GM19239 (cell line): ENCODE measurements at regions not wholly inside any gene's neighbourhood (a gene's known extent, or its start where the extent isn't known, plus 50 kb on each side); places are given as distances from the start of the nearest gene placed in this dataset.
"Not testable (repeated sequence)": the region's sequence is repeated elsewhere in the genome, so short reads cannot be mapped to it uniquely, and the experiment has no call there.

Experiments
- DNase-seq: peaks from one replicate; pipeline ENCODE4 v3.0.0; 2011; ENCODE audit warnings: low spot score; ENCODE audit not compliant: insufficient read length
- FAIRE-seq: peaks from 2 replicates; lab custom pipeline; 2011; peaks lifted over from hg19 to GRCh38; lab: Jason Lieb, UNC

GRCh38 chr3:82461049-82461889 lies 699.8 kb upstream of the GBE1 start:
- FAIRE-seq (no peak), DNase-seq (no peak)

DNA sequence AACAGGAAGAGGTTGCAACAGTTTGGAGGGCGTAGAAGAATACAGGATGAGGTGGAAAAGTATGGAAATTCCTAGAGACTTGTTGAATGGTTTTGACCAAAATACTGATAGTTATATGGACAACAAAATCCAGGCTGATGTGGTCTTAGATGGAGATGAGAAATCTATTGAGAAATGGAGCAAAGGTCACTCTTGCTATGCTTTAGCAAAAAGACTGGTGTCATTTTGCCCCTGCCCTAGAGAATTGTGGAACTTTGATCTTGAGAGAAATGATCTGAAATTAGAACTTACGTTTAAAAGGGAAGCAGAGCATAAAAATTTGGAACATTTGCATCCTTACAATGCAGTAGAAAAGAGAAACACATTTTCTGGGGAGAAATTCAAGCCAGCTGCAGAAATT lies 686.9 kb upstream of the GBE1 start:
- DNase-seq: no peak
- FAIRE-seq: no peak

GRCh38 chr3:82428821-82429220 lies 667.4 kb upstream of the GBE1 start:
- not testable (repeated sequence) for DNase-seq, FAIRE-seq

GRCh38 chr3:82424031-82424339 lies 662.5 kb upstream of the GBE1 start:
- DNase-seq (no peak), FAIRE-seq (no peak)

GRCh38 chr3:82423268-82424030 lies 662.0 kb upstream of the GBE1 start:
- FAIRE-seq (no peak), DNase-seq (no peak)

DNA sequence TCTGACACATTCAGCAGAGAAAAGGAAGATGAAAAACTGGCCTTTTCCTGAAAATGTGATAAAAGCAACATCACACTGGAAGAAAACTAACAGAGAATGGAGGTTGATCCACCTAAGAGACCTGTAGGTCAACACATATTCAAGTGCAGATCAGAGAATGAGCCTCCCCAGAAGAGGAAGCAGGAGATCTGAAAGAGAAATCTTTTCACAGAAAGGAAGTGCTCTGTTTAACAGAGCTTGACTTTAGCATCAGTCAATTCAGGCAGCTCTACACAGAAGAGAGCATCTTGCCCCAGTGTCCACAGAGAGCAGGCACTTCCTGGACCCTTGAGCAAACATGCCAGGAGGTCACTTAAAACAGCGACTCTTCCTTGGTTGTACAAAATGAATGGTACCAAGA lies 655.4 kb upstream of the GBE1 start:
- no peak for DNase-seq
- FAIRE-seq: no peak

GRCh38 chr3:82416349-82416748 lies 654.9 kb upstream of the GBE1 start:
- FAIRE-seq (no peak), DNase-seq (no peak)

DNA sequence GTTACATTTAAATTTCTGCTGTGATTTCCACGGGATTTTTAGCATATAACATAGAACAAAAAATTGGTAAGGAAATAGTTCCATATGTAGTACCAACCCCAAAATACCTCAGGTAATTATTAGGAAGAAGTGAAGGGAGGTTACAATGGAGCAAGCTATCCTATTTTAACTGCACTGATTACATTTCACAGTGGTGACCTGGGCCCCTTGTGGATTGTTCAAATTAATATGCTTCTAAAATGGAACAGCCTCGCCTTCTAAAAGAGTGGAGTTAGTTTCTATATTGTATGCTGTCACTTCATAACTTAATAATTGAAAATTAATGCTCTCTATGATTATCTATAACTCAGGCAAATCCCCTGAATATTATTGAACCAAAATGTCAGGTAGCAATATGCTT lies 651.7 kb upstream of the GBE1 start:
- DNase-seq: no peak
- no peak for FAIRE-seq

DNA sequence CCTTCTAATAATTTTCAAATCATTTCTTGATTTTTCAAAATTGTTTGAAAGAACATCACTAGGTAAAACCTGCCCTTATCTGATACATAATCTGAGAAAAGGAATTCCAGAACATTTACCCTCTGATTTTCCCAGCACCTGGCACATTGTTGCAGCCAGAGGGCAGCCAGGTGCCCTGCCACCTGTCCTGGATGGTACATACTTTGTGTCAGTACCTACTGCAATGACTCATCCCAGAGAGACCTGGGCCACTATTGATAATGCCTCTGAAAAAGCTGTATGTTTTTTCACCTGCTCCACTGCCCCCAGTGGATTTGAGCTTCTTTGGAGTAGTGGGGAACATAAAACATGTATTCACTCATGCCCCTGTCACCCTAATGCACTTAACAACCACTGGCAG lies 648.9 kb upstream of the GBE1 start:
- FAIRE-seq: no peak

DNA sequence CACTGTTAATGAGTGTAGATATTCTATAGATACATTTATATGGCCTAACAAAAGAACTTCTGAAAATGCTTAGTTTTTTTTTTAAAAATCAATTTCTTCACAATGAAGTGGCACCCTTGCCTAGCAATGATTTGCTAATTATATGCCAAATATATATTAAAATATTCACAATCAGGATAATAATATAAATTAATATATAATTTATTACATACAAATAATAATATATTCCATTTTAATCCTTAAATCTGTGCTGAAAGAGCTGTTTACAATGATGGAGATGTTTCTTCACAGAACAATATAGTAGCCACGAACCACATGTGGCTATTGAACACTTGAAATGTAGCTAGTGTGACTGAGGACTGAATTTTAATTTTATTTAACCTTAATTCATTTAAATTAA lies 648.4 kb upstream of the GBE1 start:
- FAIRE-seq: no peak
- DNase-seq: no peak

More for the DNA sequence above, 648.9 kb upstream of the GBE1 start:
- DNase-seq: no peak

GRCh38 chr3:82392203-82392775 lies 630.8 kb upstream of the GBE1 start:
- FAIRE-seq (no peak), DNase-seq (no peak)

GRCh38 chr3:82390868-82391267 lies 629.4 kb upstream of the GBE1 start:
- DNase-seq: no peak
- FAIRE-seq: no peak

DNA sequence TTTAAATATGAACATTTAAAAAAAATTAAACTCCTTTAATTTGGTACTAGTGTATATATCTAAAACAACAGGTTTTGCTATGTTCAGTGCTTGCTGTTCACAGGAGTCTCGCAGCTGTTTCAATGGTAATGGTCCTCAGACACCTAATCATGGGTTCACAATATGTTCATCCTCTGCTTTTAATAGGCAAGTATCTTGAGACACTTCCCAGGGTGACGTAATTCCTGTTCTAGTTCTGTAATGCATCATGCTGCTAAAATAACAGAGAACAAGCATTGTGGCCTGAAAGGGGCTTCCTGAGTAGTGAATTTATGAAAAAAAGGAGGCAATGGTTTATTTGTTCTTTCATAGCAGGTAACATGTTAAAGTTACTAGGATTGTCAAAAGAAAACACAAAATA lies 625.2 kb upstream of the GBE1 start:
- FAIRE-seq (no peak), DNase-seq (no peak)

GRCh38 chr3:82384181-82384580 lies 622.7 kb upstream of the GBE1 start:
- DNase-seq (no peak), FAIRE-seq (no peak)

DNA sequence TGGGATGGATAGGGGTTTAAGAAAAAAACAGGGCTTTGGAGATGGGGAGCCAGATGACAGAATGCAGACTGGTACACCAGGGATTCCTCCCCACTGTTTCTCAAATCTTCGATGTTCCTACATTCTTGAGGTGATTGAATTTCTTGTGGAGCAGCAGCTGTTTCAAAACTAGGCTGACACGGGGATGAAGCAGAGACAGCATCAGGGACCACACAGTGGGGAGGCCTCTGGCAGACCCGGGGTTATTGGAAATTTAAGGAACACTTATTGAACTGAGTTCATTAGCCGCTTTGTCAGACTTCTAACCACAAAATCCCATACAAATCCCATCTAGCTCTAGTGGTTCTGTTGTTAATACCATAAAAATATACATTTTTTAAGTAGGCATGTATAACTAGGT lies 621.4 kb upstream of the GBE1 start:
- FAIRE-seq: no peak
- no peak for DNase-seq

- DNase-seq (no peak), FAIRE-seq (no peak)
These were observed 616.9 kb upstream of the GBE1 start for GRCh38 chr3:82378392-82378791.

DNA sequence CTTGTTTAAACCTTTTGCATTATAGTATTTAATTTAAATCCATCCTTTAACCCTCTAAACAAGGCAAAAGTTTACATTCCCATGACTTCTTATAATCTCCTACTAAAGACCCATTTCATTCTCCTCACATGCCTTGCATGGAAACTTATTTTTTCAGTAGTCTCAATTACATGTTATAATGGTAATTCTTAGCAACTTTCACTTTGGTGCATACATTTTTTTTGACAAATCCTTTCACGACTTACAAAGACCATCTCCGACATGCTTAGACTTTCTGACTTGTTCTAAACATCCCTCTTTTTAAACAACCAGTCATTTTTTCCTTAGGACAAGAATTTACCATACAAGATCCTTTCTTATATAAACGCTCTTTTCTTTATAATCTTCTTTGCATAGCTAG lies 615.4 kb upstream of the GBE1 start:
- DNase-seq (no peak), FAIRE-seq (no peak)

DNA sequence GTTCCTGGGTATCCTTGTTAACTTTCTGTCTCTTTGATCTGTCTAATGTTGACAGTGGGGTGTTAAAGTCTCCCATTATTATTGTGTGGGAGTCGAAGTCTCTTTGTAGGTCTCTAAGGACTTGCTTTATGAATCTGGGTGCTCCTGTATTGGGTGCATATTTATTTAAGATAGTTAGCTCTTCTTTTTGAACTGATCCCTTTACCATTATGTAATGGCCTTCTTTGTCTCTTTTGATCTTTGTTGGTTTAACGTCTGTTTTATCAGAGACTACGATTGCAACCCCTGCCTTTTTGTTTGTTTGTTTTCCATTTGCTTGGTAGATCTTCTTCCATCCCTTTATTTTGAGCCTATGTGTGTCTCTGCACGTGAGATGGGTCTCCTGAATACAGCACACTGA lies 612.4 kb upstream of the GBE1 start:
- DNase-seq, FAIRE-seq: not testable (repeated sequence)

DNA sequence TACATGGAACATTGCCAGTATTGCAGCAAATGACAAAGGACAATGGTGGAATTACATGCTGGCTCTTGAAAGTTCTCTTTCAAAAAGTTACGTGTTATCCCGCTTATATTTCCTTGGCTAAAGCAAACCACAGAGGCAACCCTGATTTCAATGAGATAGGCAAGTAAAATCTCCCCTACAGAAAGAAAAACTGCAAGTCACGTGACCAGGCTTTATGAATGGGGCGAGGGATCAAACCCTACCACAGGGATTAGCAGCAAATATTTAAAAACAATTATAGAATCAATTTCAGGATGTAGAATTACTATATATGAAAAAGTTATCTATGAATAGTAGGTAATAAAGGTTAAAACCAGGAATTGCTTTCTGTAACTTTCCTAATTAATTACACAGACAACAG lies 603.4 kb upstream of the GBE1 start:
- FAIRE-seq (no peak), DNase-seq (no peak)

- DNase-seq (no peak), FAIRE-seq (no peak)
These were observed 601.7 kb upstream of the GBE1 start for GRCh38 chr3:82363131-82363530.

DNA sequence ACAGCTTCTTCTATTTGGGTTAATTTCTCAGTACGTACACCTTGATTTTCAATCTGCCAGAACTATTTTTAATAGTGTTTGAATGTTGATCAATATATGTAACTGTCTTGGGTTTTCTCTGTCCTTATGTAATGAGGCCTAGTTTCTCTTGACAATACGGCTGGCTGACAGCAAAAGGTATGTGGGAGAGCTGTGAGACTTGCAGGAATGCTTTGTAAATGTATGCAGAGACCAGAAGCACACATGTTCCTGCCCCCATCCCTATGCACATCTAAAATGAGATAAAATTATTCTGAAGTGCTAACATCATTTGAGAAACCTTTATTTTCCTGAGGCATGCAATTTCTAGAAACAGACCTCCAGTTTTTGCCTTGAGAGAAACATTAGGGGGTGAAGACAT lies 593.8 kb upstream of the GBE1 start:
- FAIRE-seq (no peak), DNase-seq (no peak)
